Left lung (tissue), 4 donors: ENCODE measurements at regions not wholly inside any gene's neighbourhood (a gene's known extent, or its start where the extent isn't known, plus 50 kb on each side); places are given as distances from the start of the nearest gene placed in this dataset.

Experiments
- ATAC-seq: fragments of 200-7000 bp; cut with Tn5 transposase; one replicate; pipeline ENCODE4 v1.9.1; 2020; ENCODE audit warnings: moderate library complexity
- DNase-seq, 4 donors: peaks; one replicate each; pipeline ENCODE4 v3.0.0-alpha.2; 2013 to 2020
- H3K27ac ChIP-seq, 2 donors: fragments of 200-600 bp; sonication (generic) in 1 of 2; one replicate each; pipeline versions ENCODE4 v1.5.0 to v1.8.0; 2020 to 2021
- H3K27me3 ChIP-seq, 2 donors: fragments of 200-600 bp; sonication (generic) in 1 of 2; one replicate each; pipeline versions ENCODE4 v1.5.0 to v1.8.0; 2020 to 2021
- H3K36me3 ChIP-seq, 2 donors: fragments of 200-600 bp; sonication (generic) in 1 of 2; one replicate each; pipeline versions ENCODE4 v1.5.0 to v1.8.0; 2020 to 2021
- H3K4me1 ChIP-seq, 2 donors: fragments of 200-600 bp; one replicate each; pipeline ENCODE4 v1.8.0; 2021
- H3K4me3 ChIP-seq, 2 donors: fragments of 200-600 bp; sonication (generic) in 1 of 2; one replicate each; pipeline versions ENCODE4 v1.5.0 to v1.8.0; 2020 to 2021; ENCODE audit warnings: mild to moderate bottlenecking in 1 of 2
- H3K9me3 ChIP-seq, 2 donors: fragments of 200-600 bp; sonication (generic) in 1 of 2; one replicate each; pipeline versions ENCODE4 v1.5.0 to v1.8.0; 2020 to 2021
- CTCF ChIP-seq, 2 donors: fragments of 200-600 bp; sonication (generic) in 1 of 2; IDR thresholded peaks; one replicate each; pipeline versions ENCODE4 v1.5.0 to v1.8.0; 2021; ENCODE audit warnings: antibody characterized with exemption in 2 of 2
- intact Hi-C, 2 donors: fragments of 100-400 bp; cut with DNase I; formaldehyde crosslinking; loops; one replicate each; pipeline versions ENCODE4 v1.11.2 to v1.14.2; 2022
- donor health status: DM: no; HTN: yes; CAD: no.
- donor health status: DM: no; HTN: no; CAD: no.

- Histone ChIP-seq H3K27ac (no peak overlapping the region), H3K36me3 (no peaks in the 10 kb centered on the region), H3K27me3 (peaks cover 0 to 44% of the 10 kb centered on the region in 2 donors), H3K4me3 (no peak overlapping the region), H3K9me3 (no peaks in the 10 kb centered on the region), H3K4me1 (no peaks in the 10 kb centered on the region)
- intact Hi-C loops: no loop called here
- no peak for TF ChIP-seq CTCF (IDR thresholded peaks at IDR 0.05)
- no peak for DNase-seq
- no peak for ATAC-seq
These were observed 84.2 kb downstream of the ZNF280B start for GRCh38 chr22:22424210-22424800.

GRCh38 chr22:22424956-22425355 lies 83.6 kb downstream of the ZNF280B start:
- Histone ChIP-seq H3K4me3 (no peak overlapping the region), H3K36me3 (no peaks in the 10 kb centered on the region), H3K4me1 (no peaks in the 10 kb centered on the region), H3K27me3 (peaks cover 0 to 39% of the 10 kb centered on the region in 2 donors), H3K27ac (no peak overlapping the region), H3K9me3 (no peaks in the 10 kb centered on the region)
- TF ChIP-seq CTCF (IDR thresholded peaks at IDR 0.05): no peak
- no peak for DNase-seq
- intact Hi-C loops: no loop called here
- ATAC-seq: no peak

- no peak for TF ChIP-seq CTCF (IDR thresholded peaks at IDR 0.05)
- no peak overlapping the region for H3K4me3 ChIP-seq
- H3K36me3 ChIP-seq: no peaks in the 10 kb centered on the region
- no peaks in the 10 kb centered on the region for H3K9me3 ChIP-seq
- H3K4me1 ChIP-seq: no peaks in the 10 kb centered on the region
- DNase-seq: no peak
- H3K27ac ChIP-seq: no peak overlapping the region
- ATAC-seq: no peak
- H3K27me3 ChIP-seq: peaks cover 0 to 35% of the 10 kb centered on the region in 2 donors
- intact Hi-C loops: no loop called here
These were observed 83.2 kb downstream of the ZNF280B start for GRCh38 chr22:22425356-22425755.

GRCh38 chr22:22425783-22426624 lies 82.5 kb downstream of the ZNF280B start:
- Histone ChIP-seq H3K4me3 (no peak overlapping the region), H3K4me1 (no peaks in the 10 kb centered on the region), H3K9me3 (no peaks in the 10 kb centered on the region), H3K27me3 (peaks cover 0 to 35% of the 10 kb centered on the region in 2 donors), H3K36me3 (no peaks in the 10 kb centered on the region), H3K27ac (no peak overlapping the region)
- TF ChIP-seq CTCF (IDR thresholded peaks at IDR 0.05): no peak
- intact Hi-C loops: no loop called here
- no peak for DNase-seq
- ATAC-seq: no peak

GRCh38 chr22:22427542-22428065 lies 80.9 kb downstream of the ZNF280B start:
- ATAC-seq (no peak), DNase-seq (no peak)
- Histone ChIP-seq H3K27me3 (peaks cover 0 to 23% of the 10 kb centered on the region in 2 donors), H3K4me1 (no peaks in the 10 kb centered on the region), H3K9me3 (no peaks in the 10 kb centered on the region), H3K36me3 (no peaks in the 10 kb centered on the region), H3K27ac (no peak overlapping the region), H3K4me3 (no peak overlapping the region)
- intact Hi-C loops: no loop called here
- TF ChIP-seq CTCF (IDR thresholded peaks at IDR 0.05): no peak
